Kidney epithelial cell (primary cell): ENCODE measurements at regions not wholly inside any gene's neighbourhood (a gene's known extent, or its start where the extent isn't known, plus 50 kb on each side); places are given as distances from the start of the nearest gene placed in this dataset.

ENCODE experiments used
- DNase-seq: peaks from one replicate; pipeline ENCODE4 v3.0.0-alpha.2; 2010; ENCODE audit warnings: low read depth
- H3K27me3 ChIP-seq: 2 replicates; pipeline ENCODE4 v1.6.0; 2011; ENCODE audit warnings: low read length; ENCODE audit not compliant: control insufficient read depth, insufficient read depth
- H3K36me3 ChIP-seq: 2 replicates; pipeline ENCODE4 v1.5.1; 2011; ENCODE audit warnings: low read length; ENCODE audit not compliant: control insufficient read depth, insufficient read depth
- H3K4me3 ChIP-seq: 2 replicates; pipeline ENCODE4 v1.5.1; 2011; ENCODE audit warnings: low read depth, mild to moderate bottlenecking, control low read depth, low read length
- CTCF ChIP-seq: IDR thresholded peaks from 2 replicates; pipeline ENCODE4 v1.5.1; 2011; ENCODE audit warnings: mild to moderate bottlenecking, moderate library complexity, low read length, control low read depth, inconsistent platforms; ENCODE audit not compliant: insufficient read depth, poor library complexity, severe bottlenecking

GRCh38 chr9:129405827-129406213 lies 215.1 kb downstream of the C9orf50 start:
- H3K4me3 ChIP-seq: no peak overlapping the region
- H3K27me3 ChIP-seq: no peaks in the 10 kb centered on the region
- TF ChIP-seq CTCF: no peak
- H3K36me3 ChIP-seq: no peaks in the 10 kb centered on the region
- no peak for DNase-seq

DNA sequence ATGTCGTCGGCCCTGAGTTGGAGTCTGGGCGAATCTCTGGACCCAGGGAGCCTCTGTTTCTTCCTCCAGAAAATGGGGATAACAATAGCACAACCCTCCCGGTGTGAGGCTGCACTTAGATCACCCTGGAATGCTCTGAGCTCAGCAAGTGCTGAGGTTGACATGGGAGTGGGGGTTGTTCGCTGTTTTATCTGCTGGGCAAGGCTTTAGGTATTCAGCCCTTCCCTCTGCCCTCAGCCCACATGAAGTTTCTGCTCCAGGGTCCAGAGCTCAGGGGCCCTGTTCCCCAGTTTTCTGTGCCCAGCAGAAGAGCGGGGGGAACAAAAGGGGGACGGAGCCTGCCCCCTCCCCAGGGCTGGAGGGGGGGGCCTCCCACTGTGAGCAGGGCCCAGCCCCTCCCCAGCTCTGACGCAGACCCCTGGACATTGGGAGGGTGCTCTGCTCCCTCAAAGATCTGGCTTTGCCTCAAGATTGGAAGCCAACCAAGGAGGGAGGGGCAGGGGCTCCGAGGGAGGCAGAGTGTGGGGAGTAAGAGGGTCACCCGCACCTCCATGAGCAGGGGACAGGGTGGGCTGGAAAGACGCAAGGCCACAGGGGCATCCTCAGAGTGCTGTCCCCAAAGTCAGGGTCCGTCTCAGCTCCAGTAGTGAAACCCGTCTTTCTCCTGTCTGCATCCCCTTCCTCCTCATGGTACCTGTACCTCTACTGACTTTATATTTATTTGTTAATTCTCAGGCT lies 215.6 kb downstream of the C9orf50 start:
- Histone ChIP-seq H3K4me3 (no peak overlapping the region), H3K27me3 (no peaks in the 10 kb centered on the region), H3K36me3 (no peaks in the 10 kb centered on the region)
- DNase-seq: no peak
- TF ChIP-seq CTCF: no peak

DNA sequence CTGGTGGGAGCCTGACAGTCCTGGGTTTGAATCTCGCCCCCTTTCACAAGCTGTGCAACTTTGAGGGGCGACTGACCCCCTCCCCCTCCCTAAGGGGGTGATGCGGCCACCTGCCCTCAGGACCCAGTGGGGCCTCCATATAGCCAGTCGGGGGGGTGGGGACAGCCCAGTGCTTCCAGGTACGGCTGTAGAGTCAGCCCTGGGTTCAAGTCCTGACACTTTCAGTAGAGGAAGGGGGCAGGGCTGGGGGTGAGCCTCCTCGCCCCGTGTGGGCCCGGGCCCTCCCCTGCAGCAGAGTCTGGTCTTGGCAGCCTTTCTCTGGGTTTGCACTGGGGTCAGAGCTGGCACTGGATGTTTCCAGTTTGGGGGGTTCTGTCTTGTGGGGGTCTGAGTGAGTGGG lies 216.3 kb downstream of the C9orf50 start:
- Histone ChIP-seq H3K4me3 (no peak overlapping the region), H3K36me3 (no peaks in the 10 kb centered on the region), H3K27me3 (no peaks in the 10 kb centered on the region)
- no peak for DNase-seq
- no peak for TF ChIP-seq CTCF

DNA sequence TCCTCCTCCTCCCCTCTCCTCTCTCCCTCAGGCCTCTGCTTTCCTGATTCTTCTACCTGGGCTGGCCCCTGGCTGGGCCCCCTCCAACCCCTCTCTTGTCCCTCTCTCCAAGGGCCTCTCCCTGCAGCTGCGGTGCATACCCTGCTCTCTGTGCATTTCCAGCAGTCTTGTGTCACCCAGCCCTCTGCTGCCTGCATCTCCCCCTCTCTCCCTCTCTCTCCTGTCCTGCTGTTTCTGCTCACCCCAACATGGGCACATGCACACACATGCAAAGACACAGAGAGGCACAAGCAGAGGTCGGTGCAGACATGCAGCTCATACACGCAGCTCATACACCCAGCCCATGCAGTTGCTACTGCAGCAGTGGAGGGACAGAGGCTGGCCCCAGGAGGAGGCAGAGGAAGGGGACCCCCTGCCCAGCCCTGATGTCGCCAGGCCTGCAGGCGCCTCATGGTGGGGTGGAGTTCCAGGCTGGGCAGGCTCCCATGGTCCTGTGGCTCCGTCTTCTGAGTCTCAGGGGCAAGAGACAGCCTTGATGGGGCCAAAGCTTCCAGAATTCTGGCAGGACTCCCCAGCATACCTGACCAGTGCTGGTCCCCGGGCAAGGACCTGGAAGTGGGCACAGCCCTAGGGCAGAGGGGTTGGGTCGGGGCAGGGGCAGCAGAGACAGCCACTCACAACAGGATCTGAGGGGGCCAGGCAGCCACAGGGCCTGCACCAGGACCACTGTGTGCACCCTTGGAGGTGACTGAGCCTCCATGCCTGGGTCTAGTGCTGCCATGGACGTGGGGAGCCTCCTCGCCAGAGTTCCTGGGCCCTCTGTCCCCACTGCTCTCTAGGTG lies 216.9 kb downstream of the C9orf50 start:
- Histone ChIP-seq H3K27me3 (no peaks in the 10 kb centered on the region), H3K36me3 (no peaks in the 10 kb centered on the region), H3K4me3 (no peak overlapping the region)
- no peak for DNase-seq
- TF ChIP-seq CTCF: no peak

GRCh38 chr9:129402931-129403778 lies 217.7 kb downstream of the C9orf50 start:
- Histone ChIP-seq H3K4me3 (no peak overlapping the region), H3K36me3 (no peaks in the 10 kb centered on the region), H3K27me3 (no peaks in the 10 kb centered on the region)
- DNase-seq: no peak
- TF ChIP-seq CTCF: no peak
